SH-SY5Y (cell line): ENCODE measurements at regions not wholly inside any gene's neighbourhood (a gene's known extent, or its start where the extent isn't known, plus 50 kb on each side); places are given as distances from the start of the nearest gene placed in this dataset.

Experiments used
- GATA2 ChIP-seq: IDR thresholded peaks from 2 replicates; pipeline ENCODE4 v1.6.1; 2011; ENCODE audit warnings: mild to moderate bottlenecking, low read depth, low read length
- GATA3 ChIP-seq: IDR thresholded peaks from 2 replicates; pipeline ENCODE4 v1.6.1; 2011; ENCODE audit warnings: low read depth, mild to moderate bottlenecking, low read length, moderate library complexity

DNA sequence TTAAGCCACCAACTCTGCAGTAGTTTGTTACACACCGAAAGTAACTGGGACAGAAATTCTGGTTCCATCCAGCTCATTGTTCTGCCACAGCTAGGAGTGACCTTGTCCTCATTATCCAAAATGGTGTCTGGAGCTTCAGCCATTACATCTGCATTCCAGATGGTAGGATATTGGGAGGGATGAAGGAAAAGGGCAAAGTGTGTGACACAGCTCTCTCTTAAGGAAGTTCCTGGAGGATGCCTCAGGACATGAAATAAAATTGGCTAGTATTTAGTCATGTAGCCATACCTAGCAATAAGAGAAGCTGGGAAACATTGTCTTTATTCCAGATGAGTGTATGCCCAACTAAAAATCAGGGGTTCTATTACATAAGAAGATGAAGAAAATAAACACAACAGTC lies 262.0 kb downstream of the BCOR start:
- TF ChIP-seq GATA2, result no peak
- no peak for TF ChIP-seq GATA3

DNA sequence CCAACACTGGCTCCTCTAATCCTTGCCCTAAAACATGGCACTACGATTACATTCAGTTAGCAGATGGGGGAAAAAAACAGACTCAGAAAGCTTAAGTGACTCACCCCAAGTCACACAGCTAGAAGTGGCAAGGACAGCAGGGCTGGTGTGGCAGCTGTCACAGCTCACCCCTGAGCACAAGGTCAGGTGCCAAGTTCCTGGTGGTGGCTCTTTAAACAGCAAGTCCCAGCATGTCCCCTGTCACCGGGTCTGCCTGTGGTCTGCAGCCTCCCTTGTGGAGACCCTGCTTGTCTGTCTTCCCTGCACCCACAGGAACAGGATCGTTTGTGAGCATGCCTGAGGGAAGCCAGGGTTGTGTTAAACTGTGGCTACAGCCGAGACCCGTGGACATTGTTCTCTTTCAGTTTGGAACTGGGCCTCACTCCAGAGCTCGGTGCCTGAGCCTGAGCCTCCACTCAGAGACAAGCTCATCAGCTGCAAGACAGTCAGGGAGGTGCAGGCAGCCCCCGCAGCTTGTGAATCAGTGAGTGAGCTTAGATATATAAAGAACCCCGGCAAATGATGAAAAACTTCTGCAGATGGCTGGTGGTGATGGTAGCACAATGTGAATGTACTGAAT lies 260.8 kb downstream of the BCOR start:
- TF ChIP-seq GATA3, result no peak
- no peak for TF ChIP-seq GATA2

DNA sequence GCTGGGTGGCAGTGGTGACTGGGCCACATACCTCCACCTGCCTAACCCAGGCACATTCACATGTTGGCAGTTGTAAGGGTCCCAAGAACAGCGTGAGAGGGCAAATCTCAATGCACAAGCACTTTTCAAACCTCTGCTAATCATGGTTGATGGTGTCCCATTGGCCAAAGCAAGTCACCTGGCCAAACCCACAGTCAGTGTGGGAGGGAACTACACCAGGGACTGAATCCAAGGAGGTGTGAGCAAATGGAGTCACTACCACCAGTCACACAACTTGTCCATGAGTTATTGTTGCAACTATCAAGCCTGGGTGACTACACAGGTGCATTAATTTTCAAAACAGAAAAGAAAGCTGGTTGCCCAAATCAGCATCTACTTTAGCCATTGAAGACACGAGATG lies 260.1 kb downstream of the BCOR start:
- TF ChIP-seq GATA3 (no peak), GATA2 (no peak)

DNA sequence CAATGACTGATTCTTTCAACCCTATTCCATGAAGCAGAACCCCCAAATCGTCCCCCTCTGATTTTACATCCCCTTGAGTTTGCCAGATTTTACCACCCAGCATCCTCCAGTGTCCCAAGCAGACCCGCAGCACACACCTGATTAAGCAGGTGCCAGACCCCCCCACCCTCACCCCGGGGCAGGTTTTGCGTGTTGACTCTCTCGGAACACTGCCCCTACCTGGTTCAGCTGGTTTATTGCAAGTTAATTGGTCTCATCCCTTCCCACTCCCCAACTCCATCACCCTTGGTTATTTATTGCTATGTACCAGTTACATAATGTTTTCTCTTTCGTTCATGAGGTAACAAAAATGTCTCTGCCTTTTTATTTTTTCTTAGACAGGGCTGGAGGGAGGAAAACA lies 258.4 kb downstream of the BCOR start:
- TF ChIP-seq GATA2 (no peak), GATA3 (no peak)

DNA sequence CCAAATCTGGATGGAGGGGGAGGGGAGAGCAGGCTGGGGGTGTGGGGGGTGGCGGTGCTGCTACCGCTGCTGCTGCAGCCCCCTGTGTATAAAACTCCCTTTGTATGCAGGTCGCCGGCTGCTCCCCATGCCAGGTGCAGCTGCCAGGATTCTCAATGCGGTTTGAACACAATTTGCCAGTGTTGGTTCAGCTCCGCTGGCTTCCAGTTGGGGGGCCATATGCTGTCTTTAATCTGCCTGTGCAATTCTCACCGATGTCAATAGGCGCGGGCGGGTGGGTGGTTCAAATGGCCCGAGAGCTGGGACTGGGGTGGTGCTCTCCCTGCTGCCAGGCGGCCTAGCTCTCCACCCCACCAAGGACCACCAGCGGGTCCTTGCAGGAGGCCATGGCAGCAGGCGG lies 257.6 kb downstream of the BCOR start:
- TF ChIP-seq GATA2 (no peak), GATA3 (no peak)

DNA sequence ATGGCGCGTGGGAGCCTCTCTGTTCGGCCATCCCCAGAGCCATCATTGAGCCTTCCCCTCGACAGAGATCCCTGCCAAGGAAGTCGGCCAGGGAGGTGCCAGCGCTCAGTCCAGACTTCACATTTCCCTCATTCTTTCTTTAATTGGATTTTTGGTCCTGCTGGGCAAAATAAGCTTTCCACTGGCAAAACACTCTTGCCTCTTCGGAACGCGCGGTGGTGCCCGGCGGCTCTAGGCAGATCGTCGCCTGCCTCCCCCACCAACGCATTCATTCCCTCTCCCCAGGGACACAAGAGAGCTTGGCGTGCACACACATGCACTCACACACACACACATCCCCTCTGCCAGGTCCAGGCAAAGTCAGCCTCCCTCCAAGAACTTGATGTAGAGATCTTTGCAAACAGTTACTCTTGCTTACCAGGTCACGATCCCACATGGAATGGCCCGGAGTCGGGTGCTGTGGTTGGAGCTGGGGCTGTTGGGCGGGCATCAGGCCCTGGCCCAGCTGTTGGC lies 257.1 kb downstream of the BCOR start:
- TF ChIP-seq GATA2 (no peak), GATA3 (no peak)

DNA sequence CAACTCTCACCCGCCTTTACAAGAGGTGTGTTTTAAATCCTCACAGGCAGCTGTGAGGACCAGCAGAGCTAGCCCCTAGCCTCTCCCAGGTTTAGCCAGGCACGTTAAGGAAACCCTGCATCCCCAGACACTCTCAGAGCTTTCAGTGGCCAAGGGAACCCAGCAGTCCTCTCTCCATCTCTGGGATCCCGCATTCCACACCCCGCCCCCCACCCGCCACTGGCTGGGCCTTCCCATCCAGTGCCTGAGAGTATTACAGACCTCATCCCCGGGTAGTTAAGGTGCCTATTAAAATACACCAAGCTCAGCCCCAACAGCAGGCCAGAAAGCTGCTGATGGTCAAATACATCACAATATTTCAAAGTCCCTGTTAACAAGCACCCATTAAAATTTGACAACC lies 256.2 kb downstream of the BCOR start:
- no peak for TF ChIP-seq GATA3
- no peak for TF ChIP-seq GATA2

DNA sequence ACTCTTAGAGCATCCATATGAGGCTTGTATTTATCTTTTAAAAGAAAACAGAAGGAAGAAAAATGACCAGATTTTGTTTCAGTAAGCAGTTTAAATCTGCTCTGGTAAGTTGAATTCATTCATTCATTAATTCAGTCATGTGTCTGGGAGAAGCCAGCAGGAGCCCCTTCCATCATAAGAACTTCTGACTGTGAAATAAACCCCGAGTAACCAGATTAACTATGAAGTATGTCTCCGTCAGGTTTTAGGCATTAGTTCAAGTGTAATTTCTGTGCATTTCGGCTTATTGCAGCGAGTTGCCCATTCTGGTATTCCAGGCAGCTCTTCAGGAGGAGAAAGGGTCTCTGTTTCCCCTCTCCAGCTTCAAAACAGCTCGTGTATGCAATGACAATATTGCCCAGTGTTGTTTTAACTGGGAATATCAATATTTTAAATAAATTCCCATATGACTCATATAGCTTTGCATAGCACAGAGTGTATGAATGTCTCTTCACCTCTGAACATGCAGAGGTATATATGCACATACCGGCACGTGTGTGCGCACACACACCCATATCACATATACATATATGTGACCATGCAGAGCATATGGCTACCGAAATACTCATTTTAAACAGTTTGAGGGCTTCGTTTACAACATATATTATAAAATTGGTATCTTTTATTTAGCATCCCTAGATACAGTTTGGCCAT lies 255.3 kb downstream of the BCOR start:
- TF ChIP-seq GATA3 (no peak), GATA2 (no peak)

DNA sequence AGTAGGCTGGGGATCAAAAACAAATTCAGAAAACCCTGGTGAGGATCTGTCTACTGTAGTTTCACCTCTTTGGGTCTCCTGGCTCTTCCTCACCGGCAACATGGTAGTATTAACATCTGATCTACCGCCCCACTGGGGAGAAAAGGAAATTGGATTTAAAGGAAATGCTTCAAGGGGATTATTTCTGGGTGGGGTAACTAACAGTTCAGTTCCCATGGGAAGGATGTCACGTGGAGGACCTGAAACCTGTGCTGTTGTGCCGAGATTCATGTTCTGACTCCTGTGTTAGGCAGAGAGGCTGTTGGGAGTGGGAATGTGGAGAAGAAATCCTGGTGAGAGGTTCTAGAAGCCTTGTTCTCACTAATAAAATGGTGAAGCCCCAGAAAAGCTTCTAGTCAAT lies 254.4 kb downstream of the BCOR start:
- TF ChIP-seq GATA3 (no peak), GATA2 (no peak)

DNA sequence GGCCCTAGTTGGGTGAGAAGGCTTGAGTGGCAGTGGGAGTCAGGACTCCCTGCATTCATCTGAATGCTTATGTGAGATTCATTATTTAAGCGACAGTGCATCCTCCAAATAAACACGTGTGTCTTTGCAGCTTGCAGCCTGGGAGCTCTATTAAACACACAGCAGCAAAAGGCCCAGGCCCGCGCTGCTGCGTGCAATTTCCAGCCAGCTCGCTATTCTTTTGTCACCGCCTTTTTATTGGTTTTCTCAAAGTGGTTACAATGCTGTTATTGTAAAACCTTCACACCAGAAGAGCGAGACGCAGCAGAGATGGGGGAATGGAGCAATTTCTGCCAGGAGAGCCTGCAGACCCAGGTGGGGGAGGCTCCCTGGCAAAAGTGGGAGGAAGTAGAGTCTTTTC lies 252.5 kb downstream of the BCOR start:
- TF ChIP-seq GATA2 (no peak), GATA3 (no peak)

DNA sequence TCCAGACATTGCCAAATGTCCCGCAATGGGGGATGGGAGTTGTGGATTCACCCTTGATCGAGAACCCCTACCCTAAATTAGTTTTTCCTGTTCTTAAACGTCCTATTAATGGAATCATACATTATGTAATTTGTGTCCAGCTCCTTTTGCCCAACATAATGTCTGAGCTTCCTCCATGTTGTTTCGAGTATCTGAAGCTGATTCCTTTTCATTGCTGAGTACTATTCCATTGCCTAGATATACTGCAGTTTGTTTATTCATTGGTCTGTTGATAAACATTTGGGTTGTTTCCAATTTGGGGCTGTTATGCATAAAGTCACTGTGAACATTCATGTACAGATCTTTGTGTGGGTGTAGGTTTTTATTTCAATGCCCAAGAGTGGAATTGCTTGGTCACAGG lies 251.3 kb downstream of the BCOR start:
- TF ChIP-seq GATA2 (no peak), GATA3 (no peak)

DNA sequence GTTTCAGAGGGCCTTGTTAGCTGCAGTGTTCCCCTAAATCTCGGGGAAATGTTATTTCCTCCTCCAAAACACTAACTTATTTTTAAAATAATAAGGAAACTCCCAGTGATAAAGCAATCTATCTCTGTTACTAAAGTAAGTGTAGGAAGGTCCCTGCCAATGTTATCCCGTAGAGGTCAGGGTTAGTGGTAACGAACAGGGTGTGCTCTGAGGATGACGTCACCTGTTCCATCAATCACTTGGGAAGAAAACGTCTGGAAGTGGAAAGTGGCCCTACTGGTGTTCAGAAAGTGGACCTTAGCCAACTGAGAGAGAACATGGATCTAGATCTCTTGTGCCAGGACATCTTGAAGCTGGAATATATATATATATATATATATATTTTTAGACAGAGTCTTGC lies 249.5 kb downstream of the BCOR start:
- TF ChIP-seq GATA2 (no peak), GATA3 (no peak)

DNA sequence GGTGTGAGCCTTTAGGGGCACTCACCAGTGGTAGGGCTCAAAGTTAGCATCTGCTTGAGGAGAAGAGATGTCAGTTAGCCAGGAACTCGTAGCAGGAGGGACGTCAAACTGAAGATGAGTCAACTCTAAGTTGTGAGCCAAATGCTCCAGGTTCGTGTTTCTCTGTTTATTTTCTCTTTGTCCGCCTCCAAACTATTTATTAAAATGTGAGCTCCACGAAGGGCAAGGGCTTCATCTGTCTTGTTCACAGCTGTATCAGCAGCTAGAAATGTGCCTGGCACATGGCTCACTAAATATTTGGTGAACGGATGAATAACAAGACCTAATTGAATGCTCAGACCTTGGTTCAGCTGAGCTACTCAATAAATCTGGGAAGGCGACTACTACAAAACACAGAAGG lies 248.9 kb downstream of the BCOR start:
- TF ChIP-seq GATA3 (no peak), GATA2 (no peak)

DNA sequence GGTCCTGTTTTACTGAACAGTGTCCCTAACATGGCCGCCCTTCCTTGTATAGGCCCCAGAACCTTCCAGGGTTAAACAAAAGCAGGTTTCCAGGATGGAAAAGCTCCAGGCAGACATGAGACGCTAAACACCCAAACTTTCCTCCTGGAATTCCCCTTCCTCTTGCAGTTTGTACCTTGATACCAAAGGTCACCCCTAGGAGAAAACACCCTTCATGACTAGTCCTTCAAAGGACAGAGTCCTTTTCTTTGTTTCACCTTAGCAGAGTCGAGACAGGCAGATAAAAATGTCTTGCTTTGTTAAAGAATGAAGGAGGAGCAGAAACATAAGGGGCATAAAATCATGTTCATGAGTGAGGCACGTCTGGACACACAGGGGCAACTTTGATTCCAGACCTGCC lies 247.5 kb downstream of the BCOR start:
- TF ChIP-seq GATA3, result no peak
- no peak for TF ChIP-seq GATA2

DNA sequence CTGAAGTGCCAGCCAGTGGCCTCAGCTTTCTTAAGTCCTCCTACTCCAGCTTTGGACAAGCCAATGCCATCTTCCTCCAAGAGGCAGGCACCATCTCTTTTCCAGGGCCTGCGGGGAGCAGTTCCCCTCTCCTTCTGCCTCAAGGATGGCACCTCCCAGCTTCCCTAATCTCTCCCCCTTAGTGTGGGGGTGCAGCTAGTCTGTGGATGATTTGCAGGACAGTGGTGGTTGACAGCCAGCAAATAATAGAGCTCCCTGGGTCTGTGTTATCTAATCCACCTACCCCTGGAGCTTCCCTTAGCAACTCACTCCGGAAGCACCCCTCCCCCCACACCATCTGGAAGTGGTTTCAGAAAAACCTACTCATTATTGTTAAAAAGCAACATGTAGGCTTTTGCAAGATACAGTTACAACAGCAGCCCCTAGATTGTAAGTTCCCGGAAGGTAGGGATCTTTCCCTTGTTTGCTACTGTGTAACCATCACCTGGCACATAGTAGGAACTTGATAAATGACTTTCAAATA lies 247.1 kb downstream of the BCOR start:
- TF ChIP-seq GATA2 (0 out of 2 replicates have a peak, but pooled peaks have one; percentile 26), GATA3 (no peak)

DNA sequence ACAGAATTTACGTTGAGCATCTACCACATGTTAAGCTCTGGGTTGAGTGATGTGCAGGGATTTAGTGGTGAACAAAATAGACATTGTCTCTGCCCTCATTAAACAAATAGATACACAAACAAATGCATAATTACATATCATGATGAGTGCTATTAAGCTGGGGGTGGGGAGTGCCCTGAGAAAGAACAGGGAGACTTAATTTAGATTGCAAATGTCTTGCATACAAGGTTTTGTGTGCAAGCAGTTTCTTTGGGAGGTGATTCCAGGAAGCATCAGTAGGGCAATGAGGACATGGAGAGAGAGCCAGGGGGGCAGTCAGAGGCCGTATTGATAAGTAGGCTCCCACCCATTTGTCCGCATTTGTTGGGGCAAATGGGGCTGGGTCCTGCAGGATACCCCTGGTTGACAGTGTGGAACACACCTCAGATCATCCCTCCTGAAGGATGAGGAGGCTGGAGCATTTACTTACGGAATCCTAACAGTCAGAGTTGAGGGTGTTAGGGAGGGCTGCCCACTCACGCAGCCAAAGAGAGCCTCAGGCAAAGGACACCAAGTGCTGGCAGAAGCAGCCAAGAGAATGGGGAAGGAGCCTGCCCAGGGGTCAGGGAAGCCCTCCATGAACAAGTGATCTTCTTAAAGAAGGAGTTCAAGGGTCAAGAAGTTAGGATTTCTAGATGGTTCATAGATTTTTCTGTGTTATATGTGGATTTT lies 245.9 kb downstream of the BCOR start:
- TF ChIP-seq GATA2 (no peak), GATA3 (no peak)
